ENCODE measurements at regions not wholly inside any gene's neighbourhood (a gene's known extent, or its start where the extent isn't known, plus 50 kb on each side); places are given as distances from the start of the nearest gene placed in this dataset.
"Not testable (repeated sequence)": the region's sequence is repeated elsewhere in the genome, so short reads cannot be mapped to it uniquely, and the experiment has no call there.

- Mint-ChIP-seq H3K36me3 (peaks cover 6% of the 10 kb centered on the region), H3K27me3 (no peaks in the 10 kb centered on the region), H3K4me3 (no peak overlapping the region), H3K4me1 (no peaks in the 10 kb centered on the region), H3K9me3 (peaks cover 14 to 41% (median 16%) of the 10 kb centered on the region in 3 donors), H3K27ac (no peak overlapping the region)
Observed at GRCh38 chr5:179400020-179400419, 54.8 kb upstream of the ADAMTS2 start.

GRCh38 chr5:179399327-179399726, 54.1 kb upstream of the ADAMTS2 start:
- Mint-ChIP-seq H3K9me3 (peaks cover 14 to 41% (median 16%) of the 10 kb centered on the region in 3 donors), H3K4me3 (peak overlapping the region in 1 of 4 donors; percentile 68)

DNA sequence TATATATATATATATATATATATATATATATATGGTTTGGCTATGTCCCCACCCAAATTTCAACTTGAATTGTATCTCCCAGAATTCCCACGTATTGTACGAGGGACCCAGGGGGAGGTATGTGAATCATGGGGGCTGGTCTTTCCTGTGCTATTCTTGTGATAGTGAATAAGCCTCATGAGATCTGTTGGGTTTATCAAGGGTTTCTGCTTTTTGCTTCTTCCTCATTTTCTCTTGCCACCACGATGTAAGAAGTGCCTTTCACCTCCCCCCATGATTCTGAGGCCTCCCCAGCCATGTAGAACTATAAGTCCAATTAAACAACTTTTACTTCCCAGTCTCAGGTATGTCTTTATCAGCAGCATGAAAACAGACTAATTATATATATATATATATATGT, 52.3 kb upstream of the ADAMTS2 start:
- peaks cover 6% of the 10 kb centered on the region for H3K36me3 Mint-ChIP-seq
- H3K9me3 Mint-ChIP-seq = peaks cover 19 to 52% (median 21%) of the 10 kb centered on the region in 3 donors
- H3K4me1 Mint-ChIP-seq = no peaks in the 10 kb centered on the region
- no peak overlapping the region for H3K4me3 Mint-ChIP-seq
- no peak overlapping the region for H3K27ac Mint-ChIP-seq
- peaks cover 3% of the 10 kb centered on the region for H3K27me3 Mint-ChIP-seq

More at GRCh38 chr5:179399327-179399726, 54.1 kb upstream of the ADAMTS2 start:
- H3K4me1 Mint-ChIP-seq, H3K27ac Mint-ChIP-seq, H3K27me3 Mint-ChIP-seq, H3K36me3 Mint-ChIP-seq: not testable (repeated sequence)

Data from IgD-negative memory B cell (primary cell).